HG02571 (cell line): ENCODE measurements at regions not wholly inside any gene's neighbourhood (a gene's known extent, or its start where the extent isn't known, plus 50 kb on each side); places are given as distances from the start of the nearest gene placed in this dataset.

Experiments used
- ATAC-seq: cut with Tn5 transposase; IDR thresholded peaks from one replicate; pipeline ENCODE4 v1.9.1; 2021; ENCODE audit warnings: mild to moderate bottlenecking, moderate library complexity; ENCODE audit not compliant: unreplicated experiment

DNA sequence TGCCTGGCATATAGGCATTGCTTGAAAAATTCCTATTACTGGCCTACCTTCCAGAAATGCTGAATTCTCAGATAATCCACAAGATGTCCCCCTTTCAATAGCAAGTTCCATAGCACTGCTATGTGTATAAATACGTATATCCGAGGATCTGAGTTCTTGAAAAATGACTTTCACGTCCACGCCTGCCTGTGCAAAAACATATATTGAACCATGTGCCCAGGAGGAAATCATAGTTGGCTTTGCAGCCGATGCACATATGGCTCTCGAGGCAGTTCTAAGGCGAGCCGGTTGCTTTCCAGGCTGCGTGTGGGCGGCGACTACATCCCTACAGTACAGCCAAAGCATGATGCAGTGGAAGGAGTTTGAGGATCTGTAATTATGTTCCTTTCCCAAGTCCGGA lies 55.4 kb upstream of the ESX1 start:
- no peak for ATAC-seq

DNA sequence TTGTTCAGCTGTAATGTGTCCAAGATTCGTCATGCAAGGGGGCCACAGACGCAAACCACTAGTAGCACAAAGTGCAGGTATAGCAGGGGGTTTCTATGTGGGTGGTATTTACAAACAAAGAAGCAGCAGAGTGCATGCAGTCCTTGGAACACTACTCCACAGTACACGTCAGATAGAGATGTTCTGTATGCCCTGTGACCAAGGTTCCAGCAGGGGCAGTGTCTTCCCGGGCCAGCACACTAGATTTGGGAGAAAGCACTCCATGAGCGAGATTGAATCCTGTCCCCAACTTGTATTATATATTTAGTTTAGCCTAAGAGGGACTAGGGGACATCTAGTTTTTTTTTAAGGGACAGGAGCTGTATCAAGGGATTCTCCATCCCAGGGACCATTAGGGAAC lies 54.4 kb upstream of the ESX1 start:
- ATAC-seq: no peak

DNA sequence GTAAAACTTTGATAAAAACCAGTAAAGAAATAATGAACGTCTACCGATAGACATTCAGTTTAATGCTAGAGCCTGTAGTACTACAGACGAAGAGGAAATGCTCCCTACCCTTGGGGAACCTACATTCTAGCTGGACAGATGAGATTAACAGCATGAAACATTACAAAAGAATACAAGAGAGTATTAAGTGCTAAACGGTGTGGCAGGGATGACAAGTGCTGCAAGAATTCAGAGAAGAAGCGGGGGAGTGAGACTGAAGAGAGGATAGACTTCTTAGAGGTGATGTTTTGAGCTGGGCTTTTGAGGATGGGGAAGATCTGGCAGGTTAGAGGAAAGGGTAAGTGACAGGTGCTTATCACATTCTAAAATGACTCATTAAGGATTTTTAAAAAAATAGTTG lies 52.6 kb upstream of the ESX1 start:
- ATAC-seq: no peak

DNA sequence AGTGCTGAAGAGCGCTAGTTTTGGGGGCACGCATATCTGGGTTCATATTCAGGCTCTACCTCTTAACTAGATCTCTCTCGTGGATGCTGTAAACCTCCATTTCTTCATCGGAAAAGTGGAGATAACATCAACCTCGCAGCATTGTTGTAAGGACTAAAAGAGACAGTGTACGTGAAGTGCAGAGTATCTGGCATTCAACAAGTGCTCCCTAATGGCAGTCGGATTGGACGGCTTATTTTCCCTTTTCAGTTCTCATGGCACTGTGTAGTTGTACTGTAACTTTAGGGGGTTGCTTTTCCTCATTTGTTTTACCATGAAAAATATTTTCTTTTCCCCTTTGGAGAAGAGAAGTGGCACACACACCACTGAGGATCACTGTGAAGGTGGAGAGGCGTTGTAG lies 51.4 kb upstream of the ESX1 start:
- no peak for ATAC-seq
